Hematopoietic multipotent progenitor cell treated with erythropoietin and hydrocortisone succinate and interleukin-3 and kit ligand, for 6 days (in vitro differentiated cells): ENCODE measurements at regions not wholly inside any gene's neighbourhood (a gene's known extent, or its start where the extent isn't known, plus 50 kb on each side); places are given as distances from the start of the nearest gene placed in this dataset.

ENCODE experiments used
- DNase-seq: peaks from one replicate; pipeline ENCODE4 v3.0.0-alpha.2; 2015

GRCh38 chr3:102529452-102529851 lies 94.6 kb downstream of the ZPLD1 start:
- no peak for DNase-seq

- no peak for DNase-seq
These were observed 95.8 kb downstream of the ZPLD1 start for GRCh38 chr3:102530415-102531181.

DNA sequence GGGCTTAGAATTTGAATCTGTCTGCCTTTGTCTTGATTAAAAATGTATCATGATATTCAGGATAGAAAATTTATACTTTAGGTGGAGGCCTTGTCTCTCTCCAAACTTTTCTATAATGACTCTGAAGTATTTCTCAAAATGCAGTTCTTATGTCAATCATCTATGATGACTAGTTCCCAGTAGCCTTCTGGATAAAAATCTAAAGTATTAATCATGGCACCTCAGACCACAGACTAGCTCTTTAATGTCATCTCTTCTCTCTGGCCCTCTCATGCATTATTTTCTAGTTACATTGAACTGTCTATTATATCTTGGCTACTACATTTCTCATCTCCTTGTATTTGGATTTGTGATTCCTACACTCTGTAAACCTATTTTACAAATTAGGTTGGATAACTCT lies 96.9 kb downstream of the ZPLD1 start:
- DNase-seq: no peak

- peak; percentile 57 for DNase-seq
These were observed 98.1 kb downstream of the ZPLD1 start for GRCh38 chr3:102532901-102533300.

DNA sequence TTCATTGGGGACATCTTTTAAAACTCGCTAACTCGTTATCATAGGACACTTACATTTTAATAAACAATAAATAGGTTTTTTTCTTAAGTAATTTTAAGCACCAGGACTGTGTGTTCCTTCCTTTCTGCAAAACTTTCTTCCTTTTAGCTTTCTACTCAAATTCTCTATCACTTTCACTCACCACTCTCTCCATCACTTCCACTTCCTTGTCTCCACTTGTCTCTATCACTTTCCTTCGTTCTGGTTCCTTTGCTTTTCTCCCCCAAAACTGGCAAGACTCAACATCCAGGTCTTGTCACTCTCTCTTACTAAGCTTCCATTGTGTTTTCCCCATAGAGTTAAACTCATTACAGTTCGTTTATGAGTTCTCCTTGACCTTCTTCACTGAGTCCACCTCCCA lies 99.0 kb downstream of the ZPLD1 start:
- no peak for DNase-seq

DNA sequence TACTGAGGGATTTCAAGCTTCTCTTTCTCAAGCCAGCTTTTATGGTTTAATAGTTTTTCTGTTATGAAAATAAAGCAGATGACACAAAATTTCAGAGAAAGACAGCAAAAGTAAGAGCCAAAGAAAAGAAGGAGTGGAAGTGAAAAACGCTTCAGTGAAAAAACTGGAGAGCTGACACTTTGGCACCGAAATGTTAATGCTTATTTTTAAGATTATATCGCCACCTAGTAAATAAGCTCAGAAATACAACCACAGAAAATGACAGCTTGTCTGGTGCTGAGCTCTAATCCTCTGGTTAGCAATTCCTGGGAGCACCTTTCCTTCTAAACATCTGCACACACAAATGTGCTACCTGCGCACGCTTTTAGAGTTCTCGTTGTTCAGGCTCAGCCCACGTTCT lies 101.6 kb downstream of the ZPLD1 start:
- DNase-seq: peak; percentile 57

DNA sequence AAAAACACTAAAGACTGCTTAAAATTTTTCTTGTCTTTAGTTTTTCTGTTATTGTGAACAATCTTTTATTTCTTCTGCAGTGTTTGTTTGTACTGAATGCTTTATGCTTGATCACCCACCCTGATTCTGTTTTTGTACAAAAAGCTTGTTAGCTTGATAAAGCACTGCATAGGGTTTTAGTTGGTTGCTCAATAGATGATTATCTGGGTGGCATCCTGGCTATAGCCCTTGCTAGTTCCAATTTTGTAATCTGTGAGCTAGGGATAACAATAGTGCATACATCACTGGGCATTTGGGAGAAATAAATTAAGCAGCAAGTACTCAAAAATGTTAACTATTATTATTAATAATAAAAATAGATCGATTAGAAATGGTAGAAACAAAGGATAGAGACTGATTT lies 102.3 kb downstream of the ZPLD1 start:
- DNase-seq: peak; percentile 10

DNA sequence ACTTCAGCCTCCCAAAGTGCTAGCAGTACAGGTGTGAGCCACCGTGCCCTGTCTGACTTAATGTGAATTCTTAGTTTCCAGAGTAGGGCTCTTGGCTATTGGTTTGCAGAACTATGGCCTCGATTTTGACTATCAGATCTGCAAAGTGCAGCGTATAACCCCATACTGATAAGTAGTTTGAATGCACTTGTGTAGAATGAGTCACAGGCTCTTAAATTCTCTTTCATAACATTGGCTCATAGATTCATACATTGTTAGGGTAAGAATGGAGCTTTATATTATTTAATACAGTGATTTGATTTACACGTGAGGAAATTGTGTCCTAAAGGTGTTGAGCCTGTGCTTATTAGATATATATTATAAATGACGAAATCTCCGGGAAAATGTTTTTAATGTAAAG lies 109.9 kb downstream of the ZPLD1 start:
- no peak for DNase-seq

GRCh38 chr3:102545276-102545675 lies 110.5 kb downstream of the ZPLD1 start:
- no peak for DNase-seq

DNA sequence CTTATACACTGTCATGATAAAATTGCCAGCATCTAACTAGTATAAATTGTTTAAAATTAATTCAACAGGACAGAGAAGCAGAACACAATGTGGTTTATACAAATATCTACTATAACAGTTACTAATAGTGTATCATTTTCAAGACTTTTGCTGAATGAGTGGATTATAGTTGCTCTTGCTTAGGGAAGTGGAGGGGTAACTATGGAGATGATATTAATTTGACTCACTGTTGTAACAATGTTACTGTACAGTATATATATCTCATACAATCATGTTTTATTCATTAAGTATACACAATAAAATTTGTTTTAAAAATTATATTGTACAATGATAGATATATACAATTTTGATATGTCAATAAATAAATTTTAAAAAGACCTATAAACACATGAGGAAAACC lies 119.1 kb downstream of the ZPLD1 start:
- no peak for DNase-seq

DNA sequence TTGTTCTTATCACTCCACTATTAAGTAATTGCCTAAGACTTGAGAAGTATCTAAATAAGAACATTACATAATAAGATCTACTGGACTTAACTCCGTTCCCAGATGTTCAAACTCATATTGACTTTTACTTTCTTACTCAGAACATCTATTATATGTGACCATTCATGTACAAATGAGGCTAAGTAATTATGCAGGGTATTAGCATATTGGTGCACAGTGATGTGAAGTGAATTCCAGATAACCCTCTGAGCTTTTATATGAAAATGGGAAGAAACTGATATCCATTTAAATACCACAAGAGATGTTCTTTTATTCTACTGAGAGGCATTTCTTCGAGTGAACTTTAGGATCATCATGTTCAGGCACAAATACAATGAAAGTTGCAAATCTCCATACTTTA lies 135.7 kb downstream of the ZPLD1 start:
- DNase-seq: no peak

GRCh38 chr3:102571006-102571405 lies 136.2 kb downstream of the ZPLD1 start:
- no peak for DNase-seq

DNA sequence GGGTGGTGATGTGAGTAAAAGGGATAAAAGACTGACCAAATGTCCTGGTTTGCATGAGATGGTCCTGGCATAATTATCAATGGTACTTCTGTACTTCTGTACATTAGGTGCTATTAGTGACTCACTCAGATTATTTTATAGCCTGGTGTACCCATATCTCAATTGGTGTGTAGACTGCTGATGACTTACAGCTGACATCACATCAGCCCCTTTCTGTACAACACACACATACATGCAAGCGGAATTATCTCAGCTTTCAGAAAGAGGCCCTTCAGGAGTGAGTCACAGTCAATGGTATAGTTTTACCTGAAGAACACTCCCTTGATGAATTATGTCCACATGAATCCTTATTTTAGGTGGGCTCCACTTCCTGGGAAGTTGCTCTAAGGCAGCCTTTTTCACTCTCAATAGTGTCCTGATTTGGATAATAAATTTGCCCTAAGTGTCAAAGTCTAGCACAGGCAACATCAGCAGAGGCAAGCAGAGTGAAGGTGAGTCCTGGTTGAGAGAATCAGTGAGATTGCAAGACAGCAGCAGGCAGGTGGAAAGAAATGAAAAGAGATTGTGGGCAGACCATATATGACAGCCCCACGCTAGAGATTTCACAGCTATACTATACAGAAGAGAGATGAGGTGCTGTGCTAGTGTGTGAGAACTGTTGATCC lies 137.0 kb downstream of the ZPLD1 start:
- DNase-seq: no peak

DNA sequence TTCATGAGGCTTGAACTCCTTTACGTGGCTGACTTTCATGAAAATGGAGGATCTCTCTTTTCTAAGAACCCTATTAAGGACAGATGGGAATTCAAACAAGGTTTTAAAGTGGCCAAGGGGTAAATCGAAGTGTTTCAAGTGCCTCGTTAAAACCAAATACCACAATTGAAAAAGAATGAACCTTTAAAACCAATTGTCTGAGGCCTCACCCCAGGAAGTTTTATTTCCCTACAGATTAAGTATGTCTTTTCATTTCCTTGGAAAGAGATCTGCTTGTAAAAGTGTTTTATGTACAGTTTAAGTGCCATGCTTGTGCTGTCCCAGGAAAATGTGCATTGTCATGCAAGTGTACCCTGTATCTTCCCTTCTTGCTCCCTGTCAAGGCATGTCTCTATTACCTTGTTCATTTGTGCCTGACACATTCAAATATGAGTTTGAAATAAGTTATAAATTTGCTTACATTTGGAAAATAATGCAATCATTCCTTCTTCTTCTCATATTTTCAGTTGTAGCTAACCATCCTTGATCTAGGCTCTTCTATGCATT lies 138.7 kb downstream of the ZPLD1 start:
- no peak for DNase-seq

DNA sequence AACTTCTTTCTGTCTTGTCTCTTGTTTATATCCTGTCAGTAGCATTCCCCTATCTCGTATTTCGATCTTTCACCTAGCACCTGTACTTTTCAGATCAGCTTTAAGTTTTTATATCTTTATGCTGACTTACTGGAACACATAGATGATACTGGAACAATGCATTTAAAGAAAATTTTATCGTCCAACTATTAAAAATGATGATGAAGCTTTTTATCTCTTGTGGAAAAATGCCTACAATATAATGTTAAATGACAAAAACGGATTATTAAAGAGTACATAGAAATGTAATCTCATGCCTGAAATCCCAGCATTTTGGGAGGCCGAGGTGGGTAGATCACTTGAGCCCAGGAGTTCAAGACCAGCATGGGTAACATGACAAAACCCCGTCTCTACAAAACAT lies 139.5 kb downstream of the ZPLD1 start:
- no peak for DNase-seq

DNA sequence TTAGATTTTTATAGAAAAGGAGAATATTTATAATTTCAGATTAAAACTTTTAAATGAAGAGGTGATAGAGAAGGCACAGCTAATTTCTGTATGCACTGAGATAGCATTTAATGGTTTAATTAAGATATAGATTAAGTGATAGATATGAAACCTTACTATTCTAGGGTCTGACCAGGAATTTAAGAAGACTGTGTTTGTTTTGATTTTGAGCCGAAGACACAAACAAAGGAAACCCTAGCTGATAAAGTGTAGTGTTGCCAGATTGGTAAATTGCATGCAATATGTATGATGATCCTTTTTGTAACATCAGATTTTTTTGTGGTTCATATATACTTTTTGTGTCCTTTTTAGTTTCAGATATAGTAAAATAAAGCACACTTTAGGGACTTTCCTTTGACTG lies 141.8 kb downstream of the ZPLD1 start:
- no peak for DNase-seq

GRCh38 chr3:102577082-102577789 lies 142.4 kb downstream of the ZPLD1 start:
- peak; percentile 1 for DNase-seq

DNA sequence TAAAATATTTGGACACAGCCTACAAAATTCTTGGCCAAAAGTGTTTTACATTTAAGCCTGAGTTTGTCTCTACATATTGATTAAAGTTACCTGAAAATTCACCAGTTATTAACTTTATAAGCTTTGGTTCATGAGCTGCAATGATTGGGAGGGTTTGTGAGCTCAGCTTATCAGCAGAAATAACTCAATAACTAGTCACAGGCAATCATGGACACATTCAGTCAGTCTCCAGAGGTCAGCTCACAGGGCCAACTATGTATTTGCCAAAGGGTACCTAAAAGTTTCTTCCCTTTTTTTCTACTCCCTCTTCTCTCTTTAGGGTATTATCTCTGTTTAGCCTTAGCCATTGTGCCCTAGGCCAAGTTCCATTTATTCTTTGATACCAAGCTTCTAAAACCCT lies 145.9 kb downstream of the ZPLD1 start:
- no peak for DNase-seq

DNA sequence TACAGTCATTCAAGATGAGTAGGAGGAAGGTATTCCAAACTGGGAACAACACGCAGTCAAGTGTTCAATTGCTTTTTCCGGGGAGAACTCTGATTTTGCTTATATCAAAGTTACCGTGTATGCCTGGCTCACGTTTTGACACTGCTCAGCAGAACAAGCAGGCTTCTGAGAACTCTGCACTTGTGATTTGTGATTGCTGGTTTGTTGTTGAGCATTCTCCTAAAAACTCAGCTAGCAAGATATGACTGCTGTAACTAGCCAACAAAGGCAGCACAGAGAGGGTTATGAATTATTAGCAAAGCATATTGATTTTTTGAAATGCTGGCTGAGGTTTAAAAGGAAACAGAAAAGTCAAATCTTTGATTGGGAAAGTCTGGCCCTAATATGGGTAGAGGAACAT lies 151.7 kb downstream of the ZPLD1 start:
- DNase-seq: no peak

GRCh38 chr3:102593812-102594602 lies 159.2 kb downstream of the ZPLD1 start:
- DNase-seq: no peak

DNA sequence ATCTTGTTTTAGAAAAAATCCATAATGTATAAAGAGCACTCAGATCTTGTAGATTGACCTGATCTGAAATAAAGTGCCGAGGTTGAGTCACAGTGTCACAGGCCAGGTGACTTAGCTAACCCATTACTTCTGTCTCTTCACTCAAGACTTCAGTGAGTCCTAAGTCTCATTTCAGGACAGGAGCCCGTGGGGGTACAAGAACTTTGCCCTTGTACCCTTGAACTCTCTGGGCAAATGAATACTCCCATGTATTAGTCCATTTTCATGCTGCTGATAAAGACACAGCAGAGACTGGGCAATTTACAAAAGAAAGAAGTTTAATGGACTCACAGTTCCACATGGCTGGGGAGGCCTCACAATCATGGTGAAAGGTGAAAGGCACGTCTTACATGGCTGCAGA lies 160.2 kb downstream of the ZPLD1 start:
- no peak for DNase-seq

DNA sequence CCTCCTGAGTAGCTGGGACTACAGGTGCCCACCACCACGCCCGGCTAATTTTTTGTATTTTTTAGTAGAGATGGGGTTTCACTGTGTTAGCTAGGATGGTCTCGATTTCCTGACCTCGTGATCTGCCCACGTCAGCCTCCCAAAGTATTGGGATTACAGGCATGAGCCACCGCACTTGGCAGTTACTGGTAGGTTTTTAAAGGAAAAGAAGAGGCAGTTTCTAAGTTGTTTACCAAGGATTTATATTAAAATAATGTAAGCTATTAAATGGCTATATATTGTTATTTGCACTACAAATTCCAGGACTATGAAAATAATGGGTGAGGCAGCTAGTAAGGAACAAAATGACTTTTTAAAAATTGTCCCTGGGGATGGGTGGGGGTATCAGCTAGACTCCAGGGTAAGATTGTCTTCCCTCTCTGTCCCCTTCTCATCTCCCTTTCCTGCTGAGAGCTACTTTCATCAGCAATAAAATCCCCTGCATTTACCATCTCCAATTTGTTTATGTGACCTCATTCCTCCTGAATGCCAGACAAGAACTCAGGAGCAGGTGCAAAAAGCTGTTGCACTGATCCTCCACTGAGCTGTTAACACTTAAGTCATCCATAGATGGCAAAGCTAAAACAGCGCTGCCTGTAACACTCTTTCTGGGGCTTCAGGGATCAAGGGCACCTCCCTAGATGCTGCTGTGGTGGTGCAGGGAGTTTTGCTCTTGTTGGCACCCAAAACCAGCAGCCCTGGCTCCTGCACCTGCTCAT lies 165.2 kb downstream of the ZPLD1 start:
- DNase-seq: no peak
